Cerebellar nuclear complex (tissue), 1 donor: ENCODE measurements at regions not wholly inside any gene's neighbourhood (a gene's known extent, or its start where the extent isn't known, plus 50 kb on each side); places are given as distances from the start of the nearest gene placed in this dataset.

Source experiments
- DNase-seq, 2 experiments: peaks; one replicate each; lab custom pipeline; 2025; lab: John Stamatoyannopoulos, UW

GRCh38 chr5:74186356-74187315 is 453.9 kb downstream of the ENC1 start:
- no peak for DNase-seq

- no peak for DNase-seq
These were observed 454.9 kb downstream of the ENC1 start for GRCh38 chr5:74185599-74185998.

GRCh38 chr5:74184649-74185048 is 455.9 kb downstream of the ENC1 start:
- DNase-seq: no peak

GRCh38 chr5:74183041-74183440 is 457.5 kb downstream of the ENC1 start:
- no peak for DNase-seq

- no peak for DNase-seq
These were observed 457.9 kb downstream of the ENC1 start for GRCh38 chr5:74182603-74183002.

- no peak for DNase-seq
These were observed 460.8 kb downstream of the ENC1 start for GRCh38 chr5:74179701-74180100.

GRCh38 chr5:74179179-74179578 is 461.3 kb downstream of the ENC1 start:
- DNase-seq: no peak

GRCh38 chr5:74177961-74178360 is 462.6 kb downstream of the ENC1 start:
- no peak for DNase-seq

- DNase-seq: no peak
These were observed 466.2 kb downstream of the ENC1 start for GRCh38 chr5:74174366-74174765.

- no peak for DNase-seq
These were observed 466.9 kb downstream of the ENC1 start for GRCh38 chr5:74173665-74174064.

GRCh38 chr5:74173241-74173640 is 467.3 kb downstream of the ENC1 start:
- no peak for DNase-seq

- no peak for DNase-seq
These were observed 470.8 kb downstream of the ENC1 start for GRCh38 chr5:74169701-74170100.

GRCh38 chr5:74167930-74168315 is 472.6 kb downstream of the ENC1 start:
- no peak for DNase-seq

- DNase-seq: no peak
These were observed 473.2 kb downstream of the ENC1 start for GRCh38 chr5:74167206-74167929.

GRCh38 chr5:74166064-74166463 is 474.5 kb downstream of the ENC1 start:
- DNase-seq: no peak

GRCh38 chr5:74164725-74165235 is 475.7 kb downstream of the ENC1 start:
- no peak for DNase-seq

- no peak for DNase-seq
These were observed 478.0 kb downstream of the ENC1 start for GRCh38 chr5:74162524-74162923.

- no peak for DNase-seq
These were observed 479.4 kb downstream of the ENC1 start for GRCh38 chr5:74161170-74161569.

GRCh38 chr5:74156728-74157383 is 483.7 kb downstream of the ENC1 start:
- DNase-seq: no peak

GRCh38 chr5:74155501-74155900 is 485.0 kb downstream of the ENC1 start:
- no peak for DNase-seq

- DNase-seq: no peak
These were observed 486.0 kb downstream of the ENC1 start for GRCh38 chr5:74154526-74154925.

- DNase-seq: no peak
These were observed 487.2 kb downstream of the ENC1 start for GRCh38 chr5:74153255-74153790.
